Body of pancreas (tissue), 4 donors: ENCODE measurements at regions not wholly inside any gene's neighbourhood (a gene's known extent, or its start where the extent isn't known, plus 50 kb on each side); places are given as distances from the start of the nearest gene placed in this dataset.

Experiments used
- ATAC-seq: fragments of 150-250 bp; one replicate; pipeline ENCODE4 v1.9.1; 2016
- DNase-seq, 4 donors: peaks; one replicate each; pipeline ENCODE4 v3.0.0-alpha.2; 2019
- H3K27ac ChIP-seq, 4 donors: fragments of 200-600 bp; sonication (generic); 1 replicate in 3 of 4; 2 replicates in 1 of 4; pipeline versions ENCODE4 v1.5.1 to v1.6.1; 2016 to 2019; ENCODE audit warnings: mild to moderate bottlenecking in 1 of 4, mixed read lengths in 1 of 4, moderate library complexity in 1 of 4
- H3K27me3 ChIP-seq, 2 donors: fragments of 200-600 bp; sonication (generic); one replicate each; pipeline ENCODE4 v1.6.0; 2016; ENCODE audit warnings: mild to moderate bottlenecking in 1 of 2
- H3K36me3 ChIP-seq, 2 donors: fragments of 200-600 bp; sonication (generic); replicated peaks in 1 of 2; 2 replicates each; pipeline ENCODE4 v1.5.1; 2016; ENCODE audit warnings: low read depth in 2 of 2; ENCODE audit not compliant: insufficient read depth in 1 of 2
- H3K4me1 ChIP-seq: fragments of 200-600 bp; sonication (generic); one replicate; pipeline ENCODE4 v1.6.0; 2016
- H3K4me3 ChIP-seq, 2 donors: fragments of 200-600 bp; sonication (generic); 1 replicate in 1 of 2; 2 replicates in 1 of 2; pipeline ENCODE4 v1.5.1; 2016 to 2019
- H3K9me3 ChIP-seq, 3 donors: fragments of 200-600 bp; sonication (generic); 1 replicate in 2 of 3; 2 replicates in 1 of 3; pipeline ENCODE4 v1.5.1; 2016
- CTCF ChIP-seq, 7 experiments: fragments of 450-650 bp in 4 of 7; fragments of 200-600 bp in 3 of 7; sonication (generic) in 3 of 7; IDR thresholded peaks; one replicate each; pipeline ENCODE4 v1.5.1; 2016 to 2019; ENCODE audit warnings: antibody characterized with exemption in 7 of 7
- POLR2A ChIP-seq, 3 donors: fragments of 450-650 bp; IDR thresholded peaks; one replicate each; pipeline ENCODE4 v1.6.1; 2016; ENCODE audit warnings: antibody characterized with exemption in 3 of 3, mild to moderate bottlenecking in 2 of 3
- WGBS, 2 donors: methylation state at CpG; one replicate each; pipeline ENCODE4 v1.1.5; 2017; 5-methylcytosine and 5-hydroxymethylcytosine counted together
- intact Hi-C: fragments of 100-400 bp; cut with DNase I; formaldehyde crosslinking; loops from one replicate; pipeline ENCODE4 v1.15.1; 2023

- Histone ChIP-seq H3K27ac (no peak overlapping the region), H3K4me1 (no peaks in the 10 kb centered on the region), H3K36me3 (no peaks in the 10 kb centered on the region), H3K9me3 (no peaks in the 10 kb centered on the region), H3K27me3 (no peaks in the 10 kb centered on the region), H3K4me3 (no peak overlapping the region)
- DNase-seq = no peak
- intact Hi-C loops = no loop called here
- no peak for ATAC-seq
- WGBS, 2 donors = 42 to 44% methylated on average over 4 of the region's 4 CpGs
- TF ChIP-seq POLR2A (IDR thresholded peaks at IDR 0.05) (no peak), CTCF (IDR thresholded peaks at IDR 0.05) (no peak)
Measured at GRCh38 chr2:188797371-188797770, 176.8 kb upstream of the COL3A1 start.

GRCh38 chr2:188798159-188798558, 176.0 kb upstream of the COL3A1 start:
- no peaks in the 10 kb centered on the region for H3K9me3 ChIP-seq
- ATAC-seq (no peak), DNase-seq (no peak)
- H3K4me3 ChIP-seq = no peak overlapping the region
- H3K27me3 ChIP-seq = no peaks in the 10 kb centered on the region
- WGBS, 2 donors = 47 to 63% methylated on average over 4 of the region's 4 CpGs
- TF ChIP-seq CTCF (IDR thresholded peaks at IDR 0.05) (no peak), POLR2A (IDR thresholded peaks at IDR 0.05) (no peak)
- H3K36me3 ChIP-seq = no peaks in the 10 kb centered on the region
- intact Hi-C loops = no loop called here
- no peak overlapping the region for H3K27ac ChIP-seq
- no peaks in the 10 kb centered on the region for H3K4me1 ChIP-seq

- Histone ChIP-seq H3K36me3 (no peaks in the 10 kb centered on the region), H3K27me3 (no peaks in the 10 kb centered on the region), H3K4me1 (no peaks in the 10 kb centered on the region), H3K4me3 (no peak overlapping the region), H3K9me3 (no peaks in the 10 kb centered on the region), H3K27ac (no peak overlapping the region)
- no peak for ATAC-seq
- no peak for DNase-seq
- intact Hi-C loops = no loop called here
- WGBS, 2 donors = 52 to 54% methylated on average over 4 of the region's 4 CpGs
- TF ChIP-seq POLR2A (IDR thresholded peaks at IDR 0.05) (no peak), CTCF (IDR thresholded peaks at IDR 0.05) (no peak)
Measured at GRCh38 chr2:188805219-188805618, 169.0 kb upstream of the COL3A1 start.

GRCh38 chr2:188808947-188809355, 165.2 kb upstream of the COL3A1 start:
- H3K4me3 ChIP-seq = no peak overlapping the region
- ATAC-seq = no peak

More at GRCh38 chr2:188808947-188809355, 165.2 kb upstream of the COL3A1 start:
- Histone ChIP-seq H3K27ac (no peak overlapping the region), H3K36me3 (no peaks in the 10 kb centered on the region), H3K4me1 (no peaks in the 10 kb centered on the region), H3K27me3 (no peaks in the 10 kb centered on the region), H3K9me3 (no peaks in the 10 kb centered on the region)
- DNase-seq = no peak
- intact Hi-C loops = no loop called here
- TF ChIP-seq POLR2A (IDR thresholded peaks at IDR 0.05) (no peak), CTCF (IDR thresholded peaks at IDR 0.05) (no peak)
